ENCODE measurements at regions not wholly inside any gene's neighbourhood (a gene's known extent, or its start where the extent isn't known, plus 50 kb on each side); places are given as distances from the start of the nearest gene placed in this dataset.
"Not testable (repeated sequence)": the region's sequence is repeated elsewhere in the genome, so short reads cannot be mapped to it uniquely, and the experiment has no call there.

DNA sequence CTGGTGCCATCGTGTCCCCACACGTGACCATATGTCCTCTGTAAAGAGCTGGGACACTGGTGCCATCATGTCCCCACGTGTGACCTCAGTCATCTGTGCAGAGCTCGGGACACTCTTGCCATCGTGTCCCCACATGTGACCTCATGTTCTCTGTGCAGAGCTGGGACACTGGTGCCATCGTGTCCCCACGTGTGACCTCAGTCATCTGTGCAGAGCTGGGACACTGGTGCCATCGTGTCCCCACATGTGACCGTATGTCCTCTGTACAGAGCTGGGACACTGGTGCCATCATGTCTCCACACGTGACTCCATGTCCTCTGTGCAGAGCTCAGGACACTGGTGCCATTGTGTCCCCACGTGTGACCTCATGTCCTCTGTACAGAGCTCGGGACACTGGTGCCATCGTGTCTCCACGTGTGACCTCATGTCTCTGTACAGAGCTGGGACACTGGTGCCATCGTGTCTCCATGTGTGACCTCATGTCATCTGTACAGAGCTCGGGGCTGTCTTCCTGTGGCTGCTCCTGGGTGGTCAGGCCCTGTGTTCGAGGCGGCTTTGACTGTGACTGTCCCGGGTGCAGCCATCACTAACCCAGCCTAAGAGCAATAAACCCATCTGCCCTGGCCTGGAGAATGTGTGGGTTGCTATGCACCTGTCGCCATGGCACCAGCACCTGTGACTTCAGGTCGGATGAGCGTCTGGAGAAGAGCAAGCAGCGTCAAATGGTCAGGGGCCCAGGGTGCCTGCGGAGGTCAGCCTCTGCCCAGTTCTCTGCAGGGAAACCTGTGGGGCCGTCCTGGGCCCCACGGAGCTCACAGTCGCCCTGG lies 334.4 kb downstream of the ADGRD1 start:
- DNase-seq (ENCODE audit: low read depth), result no peak

GRCh38 chr12:131288765-131289695 lies 335.3 kb downstream of the ADGRD1 start:
- not testable (repeated sequence) for DNase-seq (ENCODE audit: low read depth)

GRCh38 chr12:131289807-131290206 lies 336.1 kb downstream of the ADGRD1 start:
- DNase-seq (ENCODE audit: low read depth), result not testable (repeated sequence)

DNA sequence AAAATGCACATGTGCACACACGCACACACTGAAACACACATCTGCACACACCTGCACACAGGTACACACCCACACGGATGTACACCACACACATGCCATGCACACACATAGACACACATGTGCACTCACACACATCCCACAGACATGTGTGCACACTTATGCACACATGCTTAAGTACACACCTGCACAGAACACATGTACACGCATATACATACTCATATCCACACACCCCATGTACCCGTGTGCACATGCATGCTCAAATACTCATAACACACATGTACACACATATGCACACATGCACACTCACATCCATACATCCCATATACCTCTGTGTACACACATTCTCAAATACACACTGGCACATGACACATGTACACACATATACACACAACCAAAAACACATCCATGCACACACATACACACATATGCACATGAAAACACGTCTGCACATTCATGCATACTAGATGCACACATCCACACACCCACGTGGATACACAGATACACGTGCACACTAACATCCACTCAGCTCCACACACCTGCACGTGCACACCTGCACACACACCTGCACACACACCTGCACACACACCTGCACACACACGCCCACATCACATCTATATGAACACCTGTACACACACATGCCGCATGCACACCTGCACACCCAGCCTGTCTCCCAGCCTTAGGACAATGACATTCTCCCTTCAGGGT lies 336.7 kb downstream of the ADGRD1 start:
- DNase-seq (ENCODE audit: low read depth), result no peak

- not testable (repeated sequence) for DNase-seq (ENCODE audit: low read depth)
Measured at GRCh38 chr12:131293071-131294015, 339.6 kb downstream of the ADGRD1 start.

DNA sequence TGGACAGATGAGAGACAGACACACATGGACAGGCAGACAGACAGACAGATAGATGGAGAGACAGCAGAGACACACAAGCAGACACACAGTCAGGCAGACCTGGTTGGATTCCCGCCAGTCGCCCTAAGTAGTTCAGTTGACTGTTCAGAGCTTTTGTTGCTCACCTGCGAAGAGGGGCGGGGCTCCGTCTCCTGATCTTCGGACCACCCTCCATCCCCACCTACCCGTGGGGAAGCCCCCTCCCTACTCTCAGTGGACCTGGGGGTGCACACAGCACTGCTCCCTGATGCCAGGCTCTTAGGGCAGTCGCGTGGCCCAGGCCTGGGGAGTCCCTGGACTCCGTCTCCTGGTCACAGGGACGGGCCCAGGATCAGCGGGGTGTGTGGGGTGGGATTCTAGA lies 341.0 kb downstream of the ADGRD1 start:
- not testable (repeated sequence) for DNase-seq (ENCODE audit: low read depth)

DNA sequence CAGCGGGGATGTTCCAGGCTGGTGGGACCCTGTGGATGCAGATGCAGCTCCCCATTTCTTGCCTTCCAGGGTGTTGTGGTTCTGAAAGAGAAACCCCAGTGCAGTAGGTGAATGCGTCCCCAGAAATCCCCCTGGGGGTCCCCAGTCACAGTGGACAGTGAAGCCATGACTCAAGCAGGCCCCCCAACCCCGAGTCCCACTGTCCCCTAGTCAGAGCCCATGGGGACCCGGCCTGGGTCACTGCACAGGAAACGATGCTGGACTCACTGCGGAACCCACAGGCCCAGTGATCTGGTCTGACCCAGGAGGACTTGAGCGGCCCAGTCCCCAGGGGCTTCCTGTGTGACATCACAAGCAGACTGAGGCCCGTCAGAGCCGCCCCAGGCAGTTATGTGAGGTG lies 341.4 kb downstream of the ADGRD1 start:
- DNase-seq (ENCODE audit: low read depth), result not testable (repeated sequence)

GRCh38 chr12:131295559-131295958 lies 341.9 kb downstream of the ADGRD1 start:
- DNase-seq (ENCODE audit: low read depth), result not testable (repeated sequence)

- not testable (repeated sequence) for DNase-seq (ENCODE audit: low read depth)
Measured at GRCh38 chr12:131296136-131296535, 342.4 kb downstream of the ADGRD1 start.

DNA sequence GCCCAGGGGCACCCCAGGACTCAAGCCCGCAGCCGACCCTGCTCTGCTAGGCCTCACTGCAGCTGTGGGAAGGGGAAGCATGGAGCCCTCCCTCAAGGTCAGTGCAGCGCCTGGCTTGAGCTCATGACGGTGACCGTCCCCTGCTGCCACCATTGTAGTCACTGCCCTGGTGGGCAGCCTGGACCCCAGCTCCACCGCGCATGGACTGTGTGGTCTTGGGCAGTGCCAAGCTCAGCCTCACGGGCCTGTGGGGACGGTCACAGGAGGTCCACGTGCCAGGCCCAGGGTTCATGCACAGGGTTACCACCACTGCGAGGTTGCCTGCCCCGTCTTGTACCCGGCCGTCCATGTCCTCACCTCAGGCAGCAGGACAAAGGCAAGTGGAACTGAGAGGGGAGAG lies 342.9 kb downstream of the ADGRD1 start:
- DNase-seq (ENCODE audit: low read depth), result not testable (repeated sequence)

DNA sequence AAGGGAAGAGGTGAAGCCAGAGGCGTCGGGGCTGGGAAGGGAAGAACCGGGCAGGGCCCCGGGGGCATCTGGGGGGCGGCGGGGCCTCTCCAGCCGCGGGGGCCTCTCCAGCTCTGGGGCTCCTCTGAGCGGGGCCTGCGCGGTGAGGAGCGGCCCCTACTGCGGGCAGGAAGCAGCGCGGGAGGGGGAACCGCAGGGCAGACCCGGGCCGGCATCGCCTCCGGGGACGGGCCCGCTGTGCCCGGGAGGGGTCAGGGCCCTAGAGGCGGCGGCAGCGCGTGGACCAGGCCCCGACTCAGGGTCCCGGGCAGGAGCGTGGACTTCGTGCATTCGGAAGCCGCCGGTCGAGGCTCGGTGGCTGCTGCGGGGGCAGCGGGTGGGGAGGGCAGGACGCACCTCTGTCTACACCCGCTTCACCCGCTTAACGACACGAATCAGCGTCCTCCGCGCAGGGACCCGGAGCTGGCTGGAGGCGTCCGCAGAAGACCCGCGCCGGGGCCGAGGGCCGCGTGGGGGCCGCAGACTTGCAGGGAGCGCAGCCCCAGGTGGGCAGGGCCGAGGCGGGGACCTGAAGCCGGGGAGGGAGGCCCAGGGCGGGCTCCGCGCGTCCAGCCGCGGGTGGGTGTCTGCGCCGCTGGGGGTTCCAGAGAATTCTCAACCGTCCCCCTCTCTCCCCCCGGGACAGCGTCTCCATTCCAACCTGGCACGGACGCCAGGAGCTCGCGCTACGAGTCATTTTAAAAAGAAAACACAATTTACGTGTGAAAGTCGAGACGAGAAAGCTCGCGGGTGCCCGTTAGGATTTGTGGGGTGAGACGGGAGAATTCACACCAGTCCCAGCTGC lies 345.0 kb downstream of the ADGRD1 start:
- not testable (repeated sequence) for DNase-seq (ENCODE audit: low read depth)

- not testable (repeated sequence) for DNase-seq (ENCODE audit: low read depth)
Measured at GRCh38 chr12:131299370-131299701, 345.6 kb downstream of the ADGRD1 start.

GRCh38 chr12:131303576-131303975 lies 349.9 kb downstream of the ADGRD1 start:
- not testable (repeated sequence) for DNase-seq (ENCODE audit: low read depth)

- not testable (repeated sequence) for DNase-seq (ENCODE audit: low read depth)
Measured at GRCh38 chr12:131304642-131305041, 350.9 kb downstream of the ADGRD1 start.

DNA sequence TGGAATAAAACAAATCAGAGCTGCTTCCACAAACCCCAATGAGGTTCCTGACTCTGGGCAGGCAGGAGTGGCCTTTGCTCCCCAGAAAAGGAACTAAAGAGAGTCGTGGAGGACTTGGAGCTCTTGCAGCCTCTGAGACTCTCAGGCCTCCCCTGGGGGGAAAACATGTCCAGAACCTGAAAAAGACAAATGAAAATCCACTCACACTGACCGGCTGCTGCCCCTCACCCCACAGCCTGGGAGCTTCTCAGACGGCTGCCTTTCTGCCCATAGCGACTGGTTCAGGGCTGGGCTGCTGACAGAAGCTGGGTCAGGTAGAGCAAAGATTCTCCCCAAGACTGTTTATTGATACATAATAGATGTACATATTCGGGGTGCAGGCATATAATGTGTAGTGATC lies 356.0 kb downstream of the ADGRD1 start:
- no peak for DNase-seq (ENCODE audit: low read depth)

DNA sequence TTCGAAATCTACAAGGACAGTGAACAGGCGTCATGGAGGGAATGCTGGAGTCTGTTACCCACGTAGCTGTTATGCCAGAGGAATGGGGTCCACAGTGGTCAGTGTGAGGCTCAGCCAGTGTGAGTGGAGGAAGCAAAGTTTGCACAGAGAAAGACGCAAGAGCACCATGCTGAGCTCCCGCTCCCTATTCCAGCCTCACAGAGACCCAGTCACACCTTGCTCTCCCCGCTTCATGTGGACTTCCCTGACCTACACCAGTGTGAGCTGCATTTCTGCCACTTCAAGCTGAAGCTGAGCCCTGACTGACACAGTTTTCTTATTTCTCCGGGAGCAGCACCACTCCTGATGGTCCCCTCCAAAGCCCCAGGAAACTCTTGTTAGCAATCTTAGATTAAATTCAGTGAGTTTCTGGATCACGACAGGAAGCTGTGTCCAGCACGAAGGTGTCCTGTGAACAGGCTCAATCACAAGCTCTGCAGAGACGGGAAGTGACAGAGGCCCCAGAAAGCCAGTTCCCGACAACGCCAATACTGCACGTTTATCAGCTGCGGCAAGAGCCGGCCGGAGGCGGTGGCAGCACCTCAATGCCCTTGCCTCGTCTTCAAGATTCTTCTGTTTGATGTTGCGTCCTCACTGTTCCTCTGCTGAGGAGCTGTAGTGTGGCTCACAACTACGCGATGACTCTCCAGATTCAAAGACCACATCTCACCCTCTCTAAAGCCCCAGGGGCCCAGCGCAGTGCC lies 356.7 kb downstream of the ADGRD1 start:
- not testable (repeated sequence) for DNase-seq (ENCODE audit: low read depth)

GRCh38 chr12:131311279-131311722 lies 357.6 kb downstream of the ADGRD1 start:
- DNase-seq (ENCODE audit: low read depth), result peak; percentile 33

GRCh38 chr12:131311764-131312163 lies 358.1 kb downstream of the ADGRD1 start:
- no peak for DNase-seq (ENCODE audit: low read depth)

- not testable (repeated sequence) for DNase-seq (ENCODE audit: low read depth)
Measured at GRCh38 chr12:131312382-131312781, 358.7 kb downstream of the ADGRD1 start.
